ENCODE measurements at regions not wholly inside any gene's neighbourhood (a gene's known extent, or its start where the extent isn't known, plus 50 kb on each side); places are given as distances from the start of the nearest gene placed in this dataset.
"Not testable (repeated sequence)": the region's sequence is repeated elsewhere in the genome, so short reads cannot be mapped to it uniquely, and the experiment has no call there.

- DNase-seq (ENCODE audit: low spot score): no peak
Measured at GRCh38 chr5:58199087-58199486, 260.8 kb downstream of the PLK2 start.

GRCh38 chr5:58198330-58198729, 261.6 kb downstream of the PLK2 start:
- DNase-seq (ENCODE audit: low spot score): no peak

- no peak for DNase-seq (ENCODE audit: low spot score)
Measured at GRCh38 chr5:58197875-58198274, 262.0 kb downstream of the PLK2 start.

- DNase-seq (ENCODE audit: low spot score): no peak
Measured at GRCh38 chr5:58191443-58191842, 268.4 kb downstream of the PLK2 start.

GRCh38 chr5:58188262-58188651, 271.6 kb downstream of the PLK2 start:
- peak; percentile 64 for DNase-seq (ENCODE audit: low spot score)

GRCh38 chr5:58187432-58188261, 272.2 kb downstream of the PLK2 start:
- DNase-seq (ENCODE audit: low spot score): no peak

- no peak for DNase-seq (ENCODE audit: low spot score)
Measured at GRCh38 chr5:58185801-58186200, 274.1 kb downstream of the PLK2 start.

GRCh38 chr5:58185397-58185796, 274.5 kb downstream of the PLK2 start:
- no peak for DNase-seq (ENCODE audit: low spot score)

GRCh38 chr5:58184910-58185309, 275.0 kb downstream of the PLK2 start:
- peak; percentile 21 for DNase-seq (ENCODE audit: low spot score)

- DNase-seq (ENCODE audit: low spot score): no peak
Measured at GRCh38 chr5:58183786-58184085, 276.1 kb downstream of the PLK2 start.

- no peak for DNase-seq (ENCODE audit: low spot score)
Measured at GRCh38 chr5:58183078-58183785, 276.7 kb downstream of the PLK2 start.

GRCh38 chr5:58182287-58182841, 277.5 kb downstream of the PLK2 start:
- no peak for DNase-seq (ENCODE audit: low spot score)

GRCh38 chr5:58181578-58182286, 278.2 kb downstream of the PLK2 start:
- no peak for DNase-seq (ENCODE audit: low spot score)

GRCh38 chr5:58172946-58173345, 286.9 kb downstream of the PLK2 start:
- no peak for DNase-seq (ENCODE audit: low spot score)

GRCh38 chr5:58165152-58165551, 294.7 kb downstream of the PLK2 start:
- DNase-seq (ENCODE audit: low spot score): no peak

- not testable (repeated sequence) for DNase-seq (ENCODE audit: low spot score)
Measured at GRCh38 chr5:58161889-58162288, 298.0 kb downstream of the PLK2 start.

GRCh38 chr5:58156973-58157701, 302.7 kb downstream of the PLK2 start:
- DNase-seq (ENCODE audit: low spot score): no peak

- no peak for DNase-seq (ENCODE audit: low spot score)
Measured at GRCh38 chr5:58156361-58156760, 303.5 kb downstream of the PLK2 start.

- no peak for DNase-seq (ENCODE audit: low spot score)
Measured at GRCh38 chr5:58153255-58153654, 306.6 kb downstream of the PLK2 start.

GRCh38 chr5:58151414-58151813, 308.5 kb downstream of the PLK2 start:
- DNase-seq (ENCODE audit: low spot score): no peak

- DNase-seq (ENCODE audit: low spot score): no peak
Measured at GRCh38 chr5:58150926-58151325, 309.0 kb downstream of the PLK2 start.

GRCh38 chr5:58149746-58150145, 310.1 kb downstream of the PLK2 start:
- no peak for DNase-seq (ENCODE audit: low spot score)
